ENCODE measurements at regions not wholly inside any gene's neighbourhood (a gene's known extent, or its start where the extent isn't known, plus 50 kb on each side); places are given as distances from the start of the nearest gene placed in this dataset.
A peak's percentile ranks its signal among the peaks of the same experiment; 100 is the strongest.
"Not testable (repeated sequence)": the region's sequence is repeated elsewhere in the genome, so short reads cannot be mapped to it uniquely, and the experiment has no call there.

DNA sequence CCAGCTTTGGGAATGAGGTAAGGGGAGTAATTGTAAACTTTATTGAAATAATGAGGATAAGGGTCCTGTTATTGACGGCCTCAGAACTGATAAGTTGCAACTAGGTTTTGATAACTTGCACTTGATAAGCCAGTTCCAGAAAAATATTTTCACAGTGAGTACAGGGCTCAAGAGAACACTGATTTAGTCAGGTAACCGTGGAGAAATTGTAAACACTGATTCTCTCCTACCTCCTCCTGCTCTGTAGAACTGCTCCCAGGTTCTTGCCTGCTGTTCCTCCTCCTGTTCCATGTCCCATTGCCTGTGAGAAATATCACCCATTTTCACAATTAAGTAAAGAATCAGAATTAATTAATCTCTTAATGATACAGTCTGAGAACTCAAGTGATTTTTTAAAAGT lies 55.0 kb upstream of the CXXC4 start:
- no peak for DNase-seq

DNA sequence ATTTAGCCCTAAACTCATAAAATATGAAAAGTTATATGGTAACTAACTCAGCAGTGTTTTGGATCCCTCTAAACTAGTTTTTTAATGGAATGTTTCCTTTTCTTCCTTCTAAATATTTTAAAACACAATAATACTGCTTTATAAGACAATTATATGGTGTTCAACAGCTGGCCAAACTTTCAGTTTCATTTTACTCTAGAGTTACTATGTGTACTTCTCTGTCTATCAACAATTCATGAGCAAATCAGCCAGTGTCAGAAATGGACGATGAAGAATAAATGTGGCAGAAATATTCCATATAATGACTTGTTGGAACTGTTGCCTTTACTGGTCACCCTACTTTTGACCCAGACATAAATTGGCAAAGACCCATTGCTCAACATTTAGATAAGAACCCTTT lies 64.8 kb upstream of the CXXC4 start:
- DNase-seq = no peak

DNA sequence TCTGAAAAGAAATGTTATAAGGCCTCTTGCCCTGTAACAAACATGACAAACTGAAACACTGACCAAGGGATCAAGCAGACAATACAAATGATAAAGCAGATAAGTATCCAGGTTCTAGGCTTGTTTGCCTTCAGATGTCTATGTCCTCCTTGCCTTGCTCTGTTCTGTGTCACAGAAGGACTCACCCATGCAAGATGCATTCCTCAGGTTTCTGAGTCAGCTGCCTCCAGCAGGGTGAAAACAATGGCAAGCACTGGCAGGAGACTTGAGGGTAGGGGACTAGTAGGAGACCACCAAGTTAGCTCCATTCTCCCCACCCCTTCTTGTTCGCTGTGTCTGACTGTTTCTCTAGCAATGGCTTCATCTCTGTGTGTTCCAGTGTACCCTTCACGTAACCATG lies 76.6 kb upstream of the CXXC4 start:
- no peak for DNase-seq

DNA sequence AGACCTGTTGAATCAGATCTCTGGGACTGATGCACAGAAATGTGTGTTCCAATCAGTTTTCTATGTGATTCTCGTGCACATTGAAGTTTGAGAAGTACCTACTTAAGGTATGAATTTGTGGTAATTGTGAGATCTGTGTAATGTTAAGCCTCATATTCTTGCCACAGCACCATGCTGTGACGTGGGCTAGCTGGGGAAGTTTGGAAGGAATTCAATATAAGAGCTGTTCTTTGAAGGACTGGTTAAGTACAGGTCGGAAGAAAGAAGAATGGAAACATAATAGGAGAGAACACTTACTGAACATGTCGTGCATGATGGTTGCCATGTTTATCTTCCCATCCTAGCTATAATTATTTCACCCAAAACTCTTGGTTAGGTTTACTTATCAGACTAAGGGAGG lies 79.7 kb upstream of the CXXC4 start:
- no peak for DNase-seq

DNA sequence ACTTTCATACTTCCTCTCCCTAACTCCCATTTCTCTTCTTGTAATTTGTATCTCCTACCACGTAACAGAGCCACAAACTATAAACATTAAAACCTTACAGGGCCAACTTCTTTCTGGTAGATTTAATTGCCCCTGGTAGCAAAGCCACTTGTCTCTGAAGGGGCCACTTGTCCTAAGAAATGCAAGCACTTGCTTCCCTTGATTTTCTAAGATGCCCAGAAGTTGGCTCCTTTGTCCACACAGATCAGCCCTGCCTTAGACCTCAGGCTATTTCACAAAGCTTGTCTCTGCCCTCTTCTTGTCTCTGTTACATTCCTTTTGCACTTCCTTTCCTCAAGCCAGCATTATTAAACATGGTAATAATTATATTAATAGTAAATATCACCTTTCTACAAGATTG lies 80.6 kb upstream of the CXXC4 start:
- DNase-seq = no peak

DNA sequence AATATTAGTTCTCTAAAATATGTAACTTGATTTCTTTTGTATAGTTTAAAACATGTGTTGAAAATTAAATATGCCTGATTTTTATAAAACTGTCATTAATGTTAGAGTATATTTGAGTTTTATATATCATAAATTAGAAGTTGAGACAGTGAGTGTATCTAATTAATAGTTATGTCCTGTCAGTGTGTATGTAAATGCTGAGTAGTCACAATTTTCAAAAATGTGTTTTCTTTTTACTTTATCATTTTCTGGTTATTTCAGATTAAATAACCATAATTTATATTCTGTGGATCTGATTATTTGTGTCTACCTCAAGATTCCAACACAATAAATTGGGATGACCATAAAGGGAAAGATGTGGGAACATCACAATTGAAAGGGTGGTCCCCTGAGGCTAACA lies 82.7 kb upstream of the CXXC4 start:
- no peak for DNase-seq

DNA sequence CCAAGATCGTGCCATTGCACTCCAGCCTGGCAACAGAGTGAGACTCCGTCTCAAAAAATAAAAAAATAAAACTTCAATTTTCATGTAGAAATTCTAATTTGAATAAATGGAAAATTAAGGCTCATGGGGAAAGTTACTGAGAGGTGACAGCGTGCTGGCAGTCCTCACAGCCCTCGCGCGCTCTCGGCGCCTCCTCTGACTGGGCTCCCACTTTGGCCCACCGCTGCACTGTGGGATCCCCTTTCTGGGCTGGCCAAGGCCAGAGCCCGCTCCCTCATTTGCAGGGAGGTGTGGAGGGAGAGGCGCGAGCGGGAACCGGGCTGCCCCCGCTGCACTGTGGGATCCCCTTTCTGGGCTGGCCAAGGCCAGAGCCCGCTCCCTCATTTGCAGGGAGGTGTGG lies 86.8 kb upstream of the CXXC4 start:
- DNase-seq = not testable (repeated sequence)

DNA sequence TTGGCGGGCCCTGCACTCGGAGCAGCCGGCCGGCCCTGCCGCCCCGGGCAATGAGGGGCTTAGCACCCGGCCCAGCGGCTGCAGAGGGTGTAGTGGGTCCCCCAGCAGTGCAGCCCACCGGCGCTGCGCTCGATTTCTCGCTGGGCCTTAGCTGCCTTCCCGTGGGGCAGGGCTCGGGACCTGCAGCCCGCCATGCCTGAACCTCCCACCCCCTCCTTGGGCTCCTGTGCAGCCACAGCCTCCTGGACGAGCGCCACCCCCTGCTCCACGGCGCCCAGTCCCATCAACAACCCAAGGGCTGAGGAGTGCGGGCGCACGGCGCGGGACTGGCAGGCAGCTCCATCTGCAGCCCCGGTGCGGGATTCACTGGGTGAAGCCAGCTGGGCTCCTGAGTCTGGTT lies 87.4 kb upstream of the CXXC4 start:
- DNase-seq = not testable (repeated sequence)

DNA sequence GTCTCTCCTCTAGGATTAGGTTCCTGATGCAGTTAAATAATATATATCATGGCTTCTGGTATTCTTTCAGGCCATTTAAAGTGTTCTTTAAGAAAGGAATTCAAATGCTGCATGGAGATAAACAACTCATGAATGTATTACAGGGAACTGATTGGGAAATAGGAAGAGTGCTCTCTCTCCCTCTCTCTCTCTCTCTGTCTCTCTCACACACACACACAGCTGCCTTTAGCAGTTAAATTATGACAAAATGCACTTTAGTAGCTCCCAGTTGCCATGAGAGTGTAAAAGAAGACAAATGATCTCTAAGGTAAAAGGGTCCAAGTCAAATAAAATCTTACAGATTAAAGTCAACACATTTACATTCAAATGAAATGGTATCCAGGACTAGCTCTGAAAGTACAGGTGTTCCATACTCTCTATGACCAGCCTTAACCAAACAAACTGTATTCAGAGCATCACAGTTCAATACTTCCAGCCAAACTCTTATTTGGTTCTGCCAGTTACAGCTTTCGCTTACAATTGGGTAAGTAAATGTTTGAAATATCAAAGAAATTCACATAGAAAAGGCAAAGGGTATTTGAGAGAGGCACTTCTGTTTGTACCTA lies 94.7 kb upstream of the CXXC4 start:
- DNase-seq = no peak

DNA sequence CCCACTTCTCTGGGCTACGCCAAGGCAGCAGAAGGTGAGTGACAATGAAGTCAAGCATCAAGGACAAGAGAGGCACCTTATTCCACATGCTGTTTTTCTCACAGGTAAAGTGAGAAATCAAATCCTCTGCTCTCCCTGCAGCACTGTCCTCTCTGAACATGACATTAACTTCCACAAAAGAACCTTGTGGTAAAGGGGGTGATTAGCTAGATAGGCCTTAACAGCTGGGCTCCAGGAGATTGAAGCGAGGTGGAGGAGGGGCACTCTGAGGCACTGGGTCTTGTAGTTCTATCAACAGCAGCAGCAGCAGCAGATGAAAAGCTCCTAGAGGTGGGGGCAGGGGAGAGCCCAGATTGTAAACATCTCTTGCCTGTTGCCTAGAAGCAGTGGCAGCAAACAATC lies 96.8 kb upstream of the CXXC4 start:
- DNase-seq = no peak

DNA sequence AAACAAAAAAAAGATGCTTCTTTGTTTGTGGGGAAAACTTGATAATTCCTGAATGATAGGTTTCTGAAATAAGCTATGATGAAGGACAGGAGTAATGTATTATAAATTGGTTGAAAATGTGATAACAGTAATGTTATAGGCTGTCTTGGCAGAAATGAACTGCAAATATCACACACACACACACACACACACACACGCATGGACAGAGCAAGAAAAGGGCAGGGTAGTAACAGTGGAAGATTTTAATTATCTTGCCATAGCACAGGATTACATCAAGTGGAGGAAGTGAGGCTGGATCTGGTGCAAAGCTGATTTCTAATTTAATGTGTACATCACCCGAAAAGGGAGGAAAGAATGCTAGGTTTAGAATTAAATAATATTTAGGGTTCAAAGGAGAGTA lies 97.5 kb upstream of the CXXC4 start:
- DNase-seq = no peak

DNA sequence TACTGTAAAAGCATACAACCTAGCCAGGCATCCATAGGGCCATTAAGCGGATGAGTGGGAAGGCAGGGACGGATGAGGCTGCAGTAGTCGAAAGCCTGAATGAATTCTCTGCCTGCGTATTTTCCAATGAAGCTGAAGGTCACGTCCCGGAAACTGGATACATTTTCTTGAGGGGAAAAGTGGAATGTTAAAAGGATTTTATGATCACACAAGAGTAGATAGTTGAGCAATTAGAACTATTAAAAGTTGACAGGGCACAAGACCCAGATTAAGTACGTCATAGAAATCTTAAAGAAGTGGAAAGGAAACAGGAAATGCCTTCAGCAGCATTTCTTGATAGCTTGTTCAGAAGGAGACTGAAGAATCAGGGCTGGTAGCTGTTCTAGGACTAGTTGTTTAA lies 98.3 kb upstream of the CXXC4 start:
- peak; percentile 11 for DNase-seq

DNA sequence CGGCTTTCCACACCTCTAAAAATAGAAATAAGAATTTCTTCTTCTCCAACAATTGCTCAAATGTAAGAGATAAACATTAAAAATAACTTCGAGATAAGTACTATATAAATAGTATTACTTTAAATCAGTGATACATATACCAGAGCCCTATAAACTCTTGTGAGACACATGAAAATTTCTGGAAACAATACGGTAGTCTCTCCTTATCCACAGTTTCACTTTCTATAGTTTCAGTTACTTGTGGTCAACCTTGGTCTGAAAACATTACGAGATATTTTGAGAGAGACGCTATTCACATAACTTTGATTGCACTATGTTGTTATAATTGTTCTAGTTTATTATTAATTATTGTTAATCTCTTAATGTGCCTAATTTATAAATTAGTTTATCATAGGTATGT lies 101.5 kb upstream of the CXXC4 start:
- no peak for DNase-seq

DNA sequence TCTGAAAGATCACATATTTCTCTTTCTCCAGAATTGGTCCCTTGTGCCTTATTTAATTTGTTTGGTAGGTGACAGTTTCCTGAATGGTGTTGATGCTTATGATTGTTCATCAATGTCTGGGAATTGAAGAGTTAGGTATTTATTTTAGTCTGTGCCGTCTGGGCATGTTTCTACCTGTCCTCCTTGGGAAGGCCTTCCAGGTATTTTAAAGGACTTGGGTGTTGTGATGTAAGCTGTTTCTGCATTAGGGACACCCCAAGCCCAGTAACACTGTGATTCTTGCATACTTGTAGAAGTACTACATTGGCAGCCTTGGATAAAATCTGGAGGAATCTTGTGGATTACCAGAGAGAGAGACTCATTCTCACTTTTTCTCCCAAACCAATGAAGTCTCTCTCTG lies 120.8 kb upstream of the CXXC4 start:
- no peak for DNase-seq

DNA sequence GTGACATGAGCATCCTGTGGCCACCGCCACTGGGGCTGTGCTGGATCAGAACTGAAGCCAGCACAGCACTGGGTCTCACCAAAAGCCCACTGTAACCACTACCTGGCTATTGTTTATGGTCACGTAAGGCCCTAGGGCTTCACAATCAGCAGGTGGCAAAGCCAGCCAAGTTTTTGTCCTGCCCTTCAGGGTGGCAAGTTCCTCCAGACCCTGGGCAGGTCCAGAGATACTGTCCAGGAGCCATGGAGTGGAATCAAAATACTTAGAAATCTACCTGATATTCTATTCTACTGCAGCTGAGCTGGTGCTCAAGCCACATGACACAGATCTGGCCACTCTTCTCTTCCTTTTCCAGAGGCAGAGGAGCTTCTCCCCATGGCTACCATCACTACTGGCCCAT lies 121.2 kb upstream of the CXXC4 start:
- DNase-seq = no peak

DNA sequence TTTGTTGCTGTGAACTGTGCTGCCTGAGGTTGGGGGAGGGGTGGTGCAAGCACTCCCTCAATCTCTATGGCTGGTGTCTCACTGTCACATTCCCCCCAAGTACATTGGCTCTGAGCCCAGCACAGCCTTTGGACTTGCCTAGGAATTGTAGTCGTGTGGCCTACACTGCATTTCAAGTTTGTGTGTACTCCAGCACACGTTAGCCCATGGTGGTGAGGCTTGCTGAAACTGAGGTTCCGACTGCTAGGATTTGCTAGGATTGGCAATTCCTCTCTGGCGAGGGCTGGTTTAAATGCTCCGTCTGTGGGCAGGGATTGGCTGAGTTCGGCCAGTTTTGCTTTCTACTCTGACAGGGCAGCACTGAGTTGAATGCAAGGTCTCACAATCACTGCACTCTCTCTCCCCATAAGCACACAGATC lies 121.7 kb upstream of the CXXC4 start:
- DNase-seq = no peak

DNA sequence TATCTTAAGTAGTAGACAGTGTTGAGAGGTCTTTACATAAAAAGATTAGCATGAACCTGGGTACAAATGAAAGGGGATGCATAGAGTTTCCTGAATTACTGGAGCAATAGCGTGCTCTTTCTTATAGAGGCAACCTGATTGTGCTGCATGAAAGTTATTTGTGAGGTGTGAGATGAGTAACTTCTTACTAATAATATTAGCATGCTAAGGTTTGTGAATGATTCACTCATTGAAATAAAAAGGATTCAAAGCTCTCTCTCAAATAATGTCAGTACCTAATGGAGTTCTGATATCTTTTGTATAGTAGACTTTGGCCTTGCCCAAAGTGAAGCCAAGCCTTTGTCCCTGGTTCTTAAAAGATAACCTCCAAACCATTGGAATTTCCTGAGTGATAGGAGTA lies 131.0 kb upstream of the CXXC4 start:
- DNase-seq = no peak

DNA sequence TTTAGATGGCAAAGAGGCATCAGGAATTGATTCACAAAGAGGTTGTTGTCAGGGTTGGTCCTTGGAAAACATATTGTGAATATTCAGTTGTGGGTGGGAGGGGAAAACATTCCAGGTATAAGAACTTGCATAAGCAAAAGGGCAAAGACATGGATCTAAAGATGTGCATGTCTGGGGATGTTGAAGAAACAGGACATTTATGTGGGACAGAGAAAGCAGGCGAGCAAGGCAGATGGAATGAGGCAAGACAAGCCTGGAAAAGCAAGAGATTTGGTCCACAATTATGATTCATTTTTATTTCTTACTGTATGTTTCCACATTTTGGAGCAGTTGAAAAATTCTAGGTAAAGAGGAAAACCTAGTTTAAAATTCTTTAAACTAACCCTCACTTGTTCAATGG lies 134.9 kb upstream of the CXXC4 start:
- no peak for DNase-seq

DNA sequence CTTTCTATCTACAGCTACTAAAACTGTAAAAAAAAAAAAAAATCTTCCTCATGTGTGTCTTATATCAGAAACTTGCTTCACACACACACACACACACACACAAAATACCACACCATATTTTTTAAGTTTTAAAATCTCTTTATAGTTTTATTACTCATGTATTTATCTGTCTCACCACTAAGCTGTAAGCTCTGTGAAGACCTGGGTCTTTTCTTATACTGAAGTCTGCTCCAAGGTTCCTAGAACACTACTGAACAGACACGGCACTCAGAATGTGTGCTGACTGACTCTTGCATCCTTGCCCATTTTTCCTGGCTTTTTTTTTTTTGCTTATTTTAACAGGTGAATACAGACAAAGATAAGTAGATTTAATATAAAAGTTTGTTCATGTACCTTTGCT lies 135.6 kb upstream of the CXXC4 start:
- DNase-seq = no peak

DNA sequence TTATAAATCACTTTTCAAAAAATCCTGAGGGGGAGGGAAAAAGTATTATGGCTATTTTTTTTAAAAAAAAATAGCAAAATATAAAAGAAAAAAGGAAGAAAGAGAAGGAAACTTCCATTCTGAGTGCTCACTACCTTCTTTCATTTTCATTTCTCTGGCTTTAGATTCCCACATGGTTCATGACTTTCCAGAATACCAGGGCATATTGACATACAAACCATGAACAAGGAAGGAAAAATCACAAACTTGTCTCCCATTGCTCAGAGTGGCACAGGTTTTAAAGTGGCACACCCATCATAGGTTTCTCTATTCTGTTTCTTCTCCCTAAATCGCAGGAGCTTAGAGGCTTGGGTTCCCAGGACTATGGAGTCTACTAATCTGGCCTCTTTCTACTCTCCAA lies 136.3 kb upstream of the CXXC4 start:
- DNase-seq = no peak

DNA sequence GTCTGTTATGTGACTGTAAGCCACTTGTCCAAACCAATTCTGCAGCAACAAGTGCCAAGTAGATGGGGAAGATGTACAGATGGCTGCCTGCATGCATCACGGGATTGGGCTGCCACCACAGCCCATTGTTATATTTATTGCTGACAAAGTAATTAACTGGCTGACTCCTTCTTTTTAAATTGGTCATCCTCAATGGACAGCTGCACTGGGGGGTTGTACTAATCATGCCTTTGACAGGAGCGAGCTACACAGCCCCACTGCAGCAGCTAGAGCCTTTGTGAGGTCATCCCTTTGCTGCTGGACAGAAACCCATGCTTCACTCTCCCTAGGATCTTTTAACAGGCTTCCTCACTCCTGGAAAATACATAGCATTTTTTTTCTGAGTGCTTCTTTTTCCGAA lies 146.7 kb upstream of the CXXC4 start:
- no peak for DNase-seq

DNA sequence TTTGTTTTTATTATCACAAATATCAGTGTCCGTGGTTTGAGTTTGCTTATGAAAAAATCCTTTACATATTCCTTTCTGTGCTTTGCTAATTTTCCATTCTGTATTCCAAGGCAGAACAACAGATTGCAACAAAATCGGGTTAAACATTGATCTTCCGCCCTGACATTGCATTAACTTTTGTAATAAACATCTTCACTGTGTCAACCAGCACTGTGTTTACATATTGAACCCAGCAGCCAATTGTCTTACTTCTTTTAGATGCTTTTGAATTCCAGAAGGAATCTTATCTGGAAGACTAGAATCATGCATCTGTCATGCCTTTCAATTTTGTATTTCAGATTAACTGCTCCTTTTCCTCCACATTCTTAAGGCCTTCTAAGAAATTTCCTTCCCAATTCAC lies 147.8 kb upstream of the CXXC4 start:
- no peak for DNase-seq

DNA sequence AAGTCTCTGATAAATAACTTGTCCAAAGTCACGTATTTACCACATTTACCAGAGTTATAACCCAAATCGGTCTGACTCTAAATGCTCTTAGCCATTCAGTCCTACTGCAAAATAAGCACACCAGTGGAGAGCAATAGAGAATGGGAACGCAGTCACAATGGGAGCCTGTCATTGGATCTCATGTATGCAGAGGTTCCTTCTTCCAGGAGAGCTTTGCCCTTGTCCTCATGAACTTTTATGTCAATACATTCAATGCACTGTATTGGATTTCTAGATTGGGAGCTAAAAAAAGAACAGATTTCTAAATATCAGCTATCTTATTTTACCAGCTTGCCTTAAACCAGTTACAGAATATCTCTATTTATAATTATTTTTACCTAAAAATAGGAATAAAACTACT lies 149.1 kb upstream of the CXXC4 start:
- DNase-seq = no peak

DNA sequence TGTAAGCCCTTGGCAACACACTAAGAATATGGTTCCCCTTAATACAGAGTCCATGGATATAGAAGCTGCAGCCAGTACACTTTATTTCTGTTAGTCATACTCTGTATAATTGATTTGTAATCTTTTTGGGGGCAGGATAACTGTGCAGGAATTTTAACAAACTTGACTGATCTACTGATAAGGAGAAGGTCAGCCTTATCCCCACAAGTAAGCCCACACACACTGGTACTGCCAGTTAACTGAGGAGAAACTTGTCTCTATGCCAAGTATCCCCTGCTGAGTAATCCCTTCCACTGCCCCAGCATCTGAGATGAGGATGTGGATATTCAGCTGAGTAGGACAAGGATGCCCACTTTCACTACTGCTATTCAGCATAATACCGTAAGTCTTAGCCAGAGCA lies 154.9 kb upstream of the CXXC4 start:
- no peak for DNase-seq

DNA sequence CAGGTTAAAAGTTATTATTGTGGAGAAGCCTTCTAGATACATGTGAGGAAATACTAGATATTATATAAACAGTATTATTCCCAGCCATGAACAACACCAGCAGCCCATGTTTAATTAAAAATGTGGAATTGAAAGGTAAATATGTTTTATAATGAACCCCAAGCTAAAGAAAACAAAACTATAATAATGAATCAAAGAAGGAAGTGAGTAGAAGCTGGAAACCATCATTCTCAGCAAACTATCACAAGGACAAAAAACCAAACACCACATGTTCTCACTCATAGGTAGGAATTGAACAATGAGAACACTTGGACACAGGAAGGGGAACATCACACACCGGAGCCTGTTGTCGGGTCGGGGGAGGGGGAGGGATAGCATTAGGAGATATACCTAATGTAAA lies 167.6 kb upstream of the CXXC4 start:
- not testable (repeated sequence) for DNase-seq

DNA sequence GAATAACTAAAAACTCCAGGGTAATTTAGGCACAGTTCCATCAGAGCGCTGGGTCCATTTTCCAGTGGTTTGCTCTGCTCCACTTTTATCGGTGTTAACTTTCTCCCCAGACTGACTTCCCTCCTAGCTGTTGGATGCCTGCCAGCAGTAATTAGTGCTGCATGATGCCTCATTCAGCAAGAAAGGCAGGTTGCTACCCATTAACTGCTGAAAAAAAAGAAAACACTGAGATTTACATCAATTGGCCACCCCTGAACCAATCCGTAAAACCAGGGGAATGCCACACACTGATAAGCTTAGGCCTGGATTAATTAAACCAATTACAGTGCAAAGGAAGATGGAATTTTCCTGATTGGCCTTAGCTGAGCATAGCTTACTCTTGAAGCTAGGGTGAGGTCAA lies 182.4 kb upstream of the CXXC4 start:
- DNase-seq = no peak

Data from fibroblast of upper back skin (primary cell).